NCI-H1092 treated with DMSO at 0.1 percent for 48 hours (cell line): ENCODE measurements at regions not wholly inside any gene's neighbourhood (a gene's known extent, or its start where the extent isn't known, plus 50 kb on each side); places are given as distances from the start of the nearest gene placed in this dataset.

ENCODE experiments used
- DNase-seq: peaks from one replicate; lab custom pipeline; 2025; lab: John Stamatoyannopoulos, UW

GRCh38 chr2:221822416-221822815, 250.3 kb upstream of the EPHA4 start:
- no peak for DNase-seq

- DNase-seq, result no peak
These were observed 246.7 kb upstream of the EPHA4 start for GRCh38 chr2:221818616-221819320.

- no peak for DNase-seq
These were observed 245.8 kb upstream of the EPHA4 start for GRCh38 chr2:221817878-221818277.

- no peak for DNase-seq
These were observed 244.9 kb upstream of the EPHA4 start for GRCh38 chr2:221817052-221817451.

- DNase-seq, result no peak
These were observed 244.5 kb upstream of the EPHA4 start for GRCh38 chr2:221816566-221816965.

- DNase-seq, result no peak
These were observed 238.5 kb upstream of the EPHA4 start for GRCh38 chr2:221810650-221811049.

GRCh38 chr2:221810245-221810644, 238.1 kb upstream of the EPHA4 start:
- DNase-seq, result no peak

- DNase-seq, result no peak
These were observed 236.4 kb upstream of the EPHA4 start for GRCh38 chr2:221808488-221808887.

GRCh38 chr2:221807706-221808105, 235.6 kb upstream of the EPHA4 start:
- no peak for DNase-seq

- no peak for DNase-seq
These were observed 230.0 kb upstream of the EPHA4 start for GRCh38 chr2:221802089-221802488.

- no peak for DNase-seq
These were observed 220.9 kb upstream of the EPHA4 start for GRCh38 chr2:221792971-221793521.

GRCh38 chr2:221791844-221792243, 219.7 kb upstream of the EPHA4 start:
- no peak for DNase-seq

GRCh38 chr2:221787561-221787960, 215.5 kb upstream of the EPHA4 start:
- DNase-seq, result no peak

- DNase-seq, result no peak
These were observed 214.3 kb upstream of the EPHA4 start for GRCh38 chr2:221786297-221786926.

- no peak for DNase-seq
These were observed 208.2 kb upstream of the EPHA4 start for GRCh38 chr2:221780281-221780688.

- DNase-seq, result no peak
These were observed 207.5 kb upstream of the EPHA4 start for GRCh38 chr2:221779614-221780067.

GRCh38 chr2:221778025-221778424, 205.9 kb upstream of the EPHA4 start:
- DNase-seq, result no peak

- no peak for DNase-seq
These were observed 205.0 kb upstream of the EPHA4 start for GRCh38 chr2:221777119-221777518.

- DNase-seq, result no peak
These were observed 203.0 kb upstream of the EPHA4 start for GRCh38 chr2:221775096-221775495.

GRCh38 chr2:221774136-221774535, 202.0 kb upstream of the EPHA4 start:
- no peak for DNase-seq

- DNase-seq, result no peak
These were observed 199.2 kb upstream of the EPHA4 start for GRCh38 chr2:221771297-221771696.

GRCh38 chr2:221767106-221768012, 195.3 kb upstream of the EPHA4 start:
- DNase-seq, result no peak
